HepG2 (cell line): ENCODE measurements at regions not wholly inside any gene's neighbourhood (a gene's known extent, or its start where the extent isn't known, plus 50 kb on each side); places are given as distances from the start of the nearest gene placed in this dataset.

ENCODE experiments used
- KLF11 ChIP-seq: IDR thresholded peaks from 2 replicates; pipeline ENCODE4 v1.6.1; 2016; ENCODE audit warnings: missing compliant biosample characterization
- RBM39 ChIP-seq: fragments of 200-400 bp; formaldehyde crosslinking; IDR thresholded peaks from one replicate; pipeline ENCODE4 v1.6.1; 2018; ENCODE audit warnings: antibody characterized with exemption, mild to moderate bottlenecking, low read depth, low read length; ENCODE audit not compliant: poor library complexity, severe bottlenecking
- TBX3 ChIP-seq: fragments of 450-650 bp; IDR thresholded peaks from 2 replicates; pipeline ENCODE4 v1.6.1; 2017; ENCODE audit warnings: antibody characterized with exemption, mild to moderate bottlenecking, inconsistent platforms, borderline replicate concordance
- ZNF484 ChIP-seq: sonication (generic); formaldehyde crosslinking; IDR thresholded peaks from 2 replicates; pipeline ENCODE4 v1.5.1; 2020; ENCODE audit warnings: mild to moderate bottlenecking, low read depth, missing genetic modification reagents, borderline replicate concordance
- TF ChIP-seq, protein P1 (sequence below): sonication (generic); formaldehyde crosslinking; IDR thresholded peaks from 2 replicates; pipeline ENCODE4 v1.5.0; 2020; ENCODE audit warnings: missing genetic modification reagents
- TF ChIP-seq, protein P2 (sequence below): sonication (generic); formaldehyde crosslinking; IDR thresholded peaks from 2 replicates; pipeline ENCODE4 v1.4.0; 2020; ENCODE audit warnings: missing genetic modification reagents, borderline replicate concordance
- TF ChIP-seq, protein P3 (sequence below): sonication (generic); formaldehyde crosslinking; IDR thresholded peaks from 2 replicates; pipeline ENCODE4 v1.4.0; 2020; ENCODE audit warnings: missing genetic modification reagents

DNA sequence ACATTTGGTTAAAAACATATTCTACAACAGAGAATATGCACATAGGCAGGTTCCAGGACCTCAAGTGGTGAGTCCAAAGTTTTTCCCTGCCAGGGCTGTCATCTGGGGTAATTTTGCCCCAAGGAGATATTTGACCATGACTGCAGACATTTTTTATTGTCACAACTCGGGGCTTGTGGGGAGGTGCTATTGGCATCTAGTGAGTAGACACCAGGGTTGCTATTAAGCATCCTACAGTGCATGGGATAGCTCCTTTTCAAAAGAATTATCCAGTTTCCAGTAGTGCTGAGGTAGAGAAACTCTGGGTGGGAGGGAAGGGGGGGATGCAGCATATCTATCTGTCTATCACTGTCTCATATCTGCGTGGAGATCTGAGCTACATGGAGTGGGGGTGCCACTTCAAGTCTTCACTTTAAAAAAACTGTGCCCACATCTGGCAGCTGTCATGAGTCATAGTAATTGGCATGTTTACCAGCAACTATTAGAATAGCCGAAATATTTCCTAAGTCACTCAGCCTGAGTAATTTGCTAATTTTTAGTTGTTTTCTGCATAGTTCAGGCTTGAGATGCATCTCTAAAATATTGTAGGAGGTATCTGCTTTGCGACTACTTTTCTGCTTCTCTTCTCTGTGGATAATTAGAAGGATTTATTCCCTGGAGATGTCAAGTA is 254.0 kb upstream of the RBMS1 start (continued):
- TF ChIP-seq, protein P1, sequence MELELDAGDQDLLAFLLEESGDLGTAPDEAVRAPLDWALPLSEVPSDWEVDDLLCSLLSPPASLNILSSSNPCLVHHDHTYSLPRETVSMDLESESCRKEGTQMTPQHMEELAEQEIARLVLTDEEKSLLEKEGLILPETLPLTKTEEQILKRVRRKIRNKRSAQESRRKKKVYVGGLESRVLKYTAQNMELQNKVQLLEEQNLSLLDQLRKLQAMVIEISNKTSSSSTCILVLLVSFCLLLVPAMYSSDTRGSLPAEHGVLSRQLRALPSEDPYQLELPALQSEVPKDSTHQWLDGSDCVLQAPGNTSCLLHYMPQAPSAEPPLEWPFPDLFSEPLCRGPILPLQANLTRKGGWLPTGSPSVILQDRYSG (CRISPR knock-in tag) = no peak
- TF ChIP-seq, protein P2, sequence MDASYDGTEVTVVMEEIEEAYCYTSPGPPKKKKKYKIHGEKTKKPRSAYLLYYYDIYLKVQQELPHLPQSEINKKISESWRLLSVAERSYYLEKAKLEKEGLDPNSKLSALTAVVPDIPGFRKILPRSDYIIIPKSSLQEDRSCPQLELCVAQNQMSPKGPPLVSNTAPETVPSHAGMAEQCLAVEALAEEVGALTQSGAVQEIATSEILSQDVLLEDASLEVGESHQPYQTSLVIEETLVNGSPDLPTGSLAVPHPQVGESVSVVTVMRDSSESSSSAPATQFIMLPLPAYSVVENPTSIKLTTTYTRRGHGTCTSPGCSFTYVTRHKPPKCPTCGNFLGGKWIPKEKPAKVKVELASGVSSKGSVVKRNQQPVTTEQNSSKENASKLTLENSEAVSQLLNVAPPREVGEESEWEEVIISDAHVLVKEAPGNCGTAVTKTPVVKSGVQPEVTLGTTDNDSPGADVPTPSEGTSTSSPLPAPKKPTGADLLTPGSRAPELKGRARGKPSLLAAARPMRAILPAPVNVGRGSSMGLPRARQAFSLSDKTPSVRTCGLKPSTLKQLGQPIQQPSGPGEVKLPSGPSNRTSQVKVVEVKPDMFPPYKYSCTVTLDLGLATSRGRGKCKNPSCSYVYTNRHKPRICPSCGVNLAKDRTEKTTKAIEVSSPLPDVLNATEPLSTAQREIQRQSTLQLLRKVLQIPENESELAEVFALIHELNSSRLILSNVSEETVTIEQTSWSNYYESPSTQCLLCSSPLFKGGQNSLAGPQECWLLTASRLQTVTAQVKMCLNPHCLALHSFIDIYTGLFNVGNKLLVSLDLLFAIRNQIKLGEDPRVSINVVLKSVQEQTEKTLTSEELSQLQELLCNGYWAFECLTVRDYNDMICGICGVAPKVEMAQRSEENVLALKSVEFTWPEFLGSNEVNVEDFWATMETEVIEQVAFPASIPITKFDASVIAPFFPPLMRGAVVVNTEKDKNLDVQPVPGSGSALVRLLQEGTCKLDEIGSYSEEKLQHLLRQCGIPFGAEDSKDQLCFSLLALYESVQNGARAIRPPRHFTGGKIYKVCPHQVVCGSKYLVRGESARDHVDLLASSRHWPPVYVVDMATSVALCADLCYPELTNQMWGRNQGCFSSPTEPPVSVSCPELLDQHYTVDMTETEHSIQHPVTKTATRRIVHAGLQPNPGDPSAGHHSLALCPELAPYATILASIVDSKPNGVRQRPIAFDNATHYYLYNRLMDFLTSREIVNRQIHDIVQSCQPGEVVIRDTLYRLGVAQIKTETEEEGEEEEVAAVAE = no peak
- TF ChIP-seq, protein P3, sequence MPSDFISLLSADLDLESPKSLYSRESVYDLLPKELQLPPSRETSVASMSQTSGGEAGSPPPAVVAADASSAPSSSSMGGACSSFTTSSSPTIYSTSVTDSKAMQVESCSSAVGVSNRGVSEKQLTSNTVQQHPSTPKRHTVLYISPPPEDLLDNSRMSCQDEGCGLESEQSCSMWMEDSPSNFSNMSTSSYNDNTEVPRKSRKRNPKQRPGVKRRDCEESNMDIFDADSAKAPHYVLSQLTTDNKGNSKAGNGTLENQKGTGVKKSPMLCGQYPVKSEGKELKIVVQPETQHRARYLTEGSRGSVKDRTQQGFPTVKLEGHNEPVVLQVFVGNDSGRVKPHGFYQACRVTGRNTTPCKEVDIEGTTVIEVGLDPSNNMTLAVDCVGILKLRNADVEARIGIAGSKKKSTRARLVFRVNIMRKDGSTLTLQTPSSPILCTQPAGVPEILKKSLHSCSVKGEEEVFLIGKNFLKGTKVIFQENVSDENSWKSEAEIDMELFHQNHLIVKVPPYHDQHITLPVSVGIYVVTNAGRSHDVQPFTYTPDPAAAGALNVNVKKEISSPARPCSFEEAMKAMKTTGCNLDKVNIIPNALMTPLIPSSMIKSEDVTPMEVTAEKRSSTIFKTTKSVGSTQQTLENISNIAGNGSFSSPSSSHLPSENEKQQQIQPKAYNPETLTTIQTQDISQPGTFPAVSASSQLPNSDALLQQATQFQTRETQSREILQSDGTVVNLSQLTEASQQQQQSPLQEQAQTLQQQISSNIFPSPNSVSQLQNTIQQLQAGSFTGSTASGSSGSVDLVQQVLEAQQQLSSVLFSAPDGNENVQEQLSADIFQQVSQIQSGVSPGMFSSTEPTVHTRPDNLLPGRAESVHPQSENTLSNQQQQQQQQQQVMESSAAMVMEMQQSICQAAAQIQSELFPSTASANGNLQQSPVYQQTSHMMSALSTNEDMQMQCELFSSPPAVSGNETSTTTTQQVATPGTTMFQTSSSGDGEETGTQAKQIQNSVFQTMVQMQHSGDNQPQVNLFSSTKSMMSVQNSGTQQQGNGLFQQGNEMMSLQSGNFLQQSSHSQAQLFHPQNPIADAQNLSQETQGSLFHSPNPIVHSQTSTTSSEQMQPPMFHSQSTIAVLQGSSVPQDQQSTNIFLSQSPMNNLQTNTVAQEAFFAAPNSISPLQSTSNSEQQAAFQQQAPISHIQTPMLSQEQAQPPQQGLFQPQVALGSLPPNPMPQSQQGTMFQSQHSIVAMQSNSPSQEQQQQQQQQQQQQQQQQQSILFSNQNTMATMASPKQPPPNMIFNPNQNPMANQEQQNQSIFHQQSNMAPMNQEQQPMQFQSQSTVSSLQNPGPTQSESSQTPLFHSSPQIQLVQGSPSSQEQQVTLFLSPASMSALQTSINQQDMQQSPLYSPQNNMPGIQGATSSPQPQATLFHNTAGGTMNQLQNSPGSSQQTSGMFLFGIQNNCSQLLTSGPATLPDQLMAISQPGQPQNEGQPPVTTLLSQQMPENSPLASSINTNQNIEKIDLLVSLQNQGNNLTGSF (CRISPR knock-in tag) = no peak
- TF ChIP-seq KLF11 = no peak
- TF ChIP-seq ZNF484 (CRISPR knock-in tag) = no peak
- no peak for TF ChIP-seq RBM39
- no peak for TF ChIP-seq TBX3
